ENCODE measurements at regions not wholly inside any gene's neighbourhood (a gene's known extent, or its start where the extent isn't known, plus 50 kb on each side); places are given as distances from the start of the nearest gene placed in this dataset.

- BruUV-seq (replicated peaks) = no TSS peak
- TF ChIP-seq CTCF (conservative IDR thresholded peaks at IDR 0.05; ENCODE audit: low read depth, low read length) (no peak), EZH2 (IDR thresholded peaks at IDR 0.05; ENCODE audit: borderline replicate concordance, low read depth, low read length, poor library complexity, severe bottlenecking) (no peak)
- no peaks in the 10 kb centered on the region for H3K27me3 ChIP-seq (replicated peaks; ENCODE audit: insufficient read depth, low read depth, low read length, poor library complexity)
- no peaks in the 10 kb centered on the region for H3K9me3 ChIP-seq (ENCODE audit: low read depth, low read length, poor library complexity, severe bottlenecking)
- no peak overlapping the region for H3K27ac ChIP-seq (ENCODE audit: low read depth, low read length, poor library complexity, severe bottlenecking)
- intact Hi-C loops (cut with micrococcal nuclease; ENCODE audit: unreplicated experiment) = loop anchor here (5.0 kb wide), 1 partner anchor 173 kb away; no protein-coding TSS in a partner anchor
- peaks cover 7% of the 10 kb centered on the region for H3K4me1 ChIP-seq (ENCODE audit: insufficient read depth, low read length, poor library complexity, severe bottlenecking)
- H3K36me3 ChIP-seq (ENCODE audit: insufficient read depth, low read length, poor library complexity, severe bottlenecking) = peaks cover under 1% of the 10 kb centered on the region
- ChIA-PET CTCF (no interaction called here), POLR2A (ENCODE audit: low non-redundant PET) (no interaction called here)
- no peak for DNase-seq (ENCODE audit: low spot score)
- no peak overlapping the region for H3K4me3 ChIP-seq (ENCODE audit: low read depth, low read length, poor library complexity, severe bottlenecking)
Measured at GRCh38 chr1:198939286-198939685, 300.4 kb downstream of the PTPRC start.

- CTCF ChIA-PET = no interaction called here
- Histone ChIP-seq H3K4me3 (ENCODE audit: low read depth, low read length, poor library complexity, severe bottlenecking) (no peak overlapping the region), H3K27ac (ENCODE audit: low read depth, low read length, poor library complexity, severe bottlenecking) (no peak overlapping the region), H3K4me1 (ENCODE audit: insufficient read depth, low read length, poor library complexity, severe bottlenecking) (peaks cover 7% of the 10 kb centered on the region), H3K27me3 (replicated peaks; ENCODE audit: insufficient read depth, low read depth, low read length, poor library complexity) (no peaks in the 10 kb centered on the region), H3K9me3 (ENCODE audit: low read depth, low read length, poor library complexity, severe bottlenecking) (no peaks in the 10 kb centered on the region), H3K36me3 (ENCODE audit: insufficient read depth, low read length, poor library complexity, severe bottlenecking) (no peaks in the 10 kb centered on the region)
- TF ChIP-seq CTCF (conservative IDR thresholded peaks at IDR 0.05; ENCODE audit: low read depth, low read length) (no peak), EZH2 (IDR thresholded peaks at IDR 0.05; ENCODE audit: borderline replicate concordance, low read depth, low read length, poor library complexity, severe bottlenecking) (no peak)
- no peak for DNase-seq (ENCODE audit: low spot score)
- no TSS peak for BruUV-seq (replicated peaks)
- intact Hi-C loops (cut with micrococcal nuclease; ENCODE audit: unreplicated experiment) = loop anchor here (5.0 kb wide), 1 partner anchor 172 kb away; no protein-coding TSS in a partner anchor
- POLR2A ChIA-PET (ENCODE audit: low non-redundant PET) = no interaction called here
Measured at GRCh38 chr1:198939956-198940355, 301.1 kb downstream of the PTPRC start.

- intact Hi-C loops (cut with micrococcal nuclease; ENCODE audit: unreplicated experiment) = no loop called here
- POLR2A ChIA-PET (ENCODE audit: low non-redundant PET) = no interaction called here
Measured at GRCh38 chr1:198942466-198942865, 303.6 kb downstream of the PTPRC start.

More at GRCh38 chr1:198942466-198942865, 303.6 kb downstream of the PTPRC start:
- H3K27me3 ChIP-seq (replicated peaks; ENCODE audit: insufficient read depth, low read depth, low read length, poor library complexity) = no peaks in the 10 kb centered on the region
- no peaks in the 10 kb centered on the region for H3K9me3 ChIP-seq (ENCODE audit: low read depth, low read length, poor library complexity, severe bottlenecking)
- peaks cover 7% of the 10 kb centered on the region for H3K4me1 ChIP-seq (ENCODE audit: insufficient read depth, low read length, poor library complexity, severe bottlenecking)
- DNase-seq (ENCODE audit: low spot score) = no peak
- CTCF ChIA-PET = no interaction called here
- TF ChIP-seq CTCF (conservative IDR thresholded peaks at IDR 0.05; ENCODE audit: low read depth, low read length) = no peak
- no peak for TF ChIP-seq EZH2 (IDR thresholded peaks at IDR 0.05; ENCODE audit: borderline replicate concordance, low read depth, low read length, poor library complexity, severe bottlenecking)
- no peaks in the 10 kb centered on the region for H3K36me3 ChIP-seq (ENCODE audit: insufficient read depth, low read length, poor library complexity, severe bottlenecking)
- no peak overlapping the region for H3K27ac ChIP-seq (ENCODE audit: low read depth, low read length, poor library complexity, severe bottlenecking)
- no peak overlapping the region for H3K4me3 ChIP-seq (ENCODE audit: low read depth, low read length, poor library complexity, severe bottlenecking)
- no TSS peak for BruUV-seq (replicated peaks)

All from A673 (cell line).